GM06990 (cell line): ENCODE measurements at regions not wholly inside any gene's neighbourhood (a gene's known extent, or its start where the extent isn't known, plus 50 kb on each side); places are given as distances from the start of the nearest gene placed in this dataset.

ENCODE experiments used
- DNase-seq: peaks from one replicate; pipeline ENCODE4 v3.0.0-alpha.2; 2011; ENCODE audit not compliant: insufficient read length; ENCODE audit errors: extremely low read depth
- H3K27me3 ChIP-seq: replicated peaks from 2 replicates; pipeline ENCODE4 v1.6.0; 2011; ENCODE audit warnings: low read length; ENCODE audit not compliant: control insufficient read depth, insufficient read depth
- H3K36me3 ChIP-seq: 2 replicates; pipeline ENCODE4 v1.5.1; 2011; ENCODE audit warnings: low read length; ENCODE audit not compliant: control insufficient read depth, insufficient read depth
- H3K4me3 ChIP-seq: replicated peaks from 2 replicates; pipeline ENCODE4 v1.5.1; 2011; ENCODE audit warnings: low read depth, mild to moderate bottlenecking, control low read depth, low read length
- TF ChIP-seq, protein P1 (sequence below): IDR thresholded peaks from 2 replicates; pipeline ENCODE4 v1.5.1; 2011; ENCODE audit warnings: low read length, control low read depth, mild to moderate bottlenecking, inconsistent platforms; ENCODE audit not compliant: insufficient read depth, poor library complexity, severe bottlenecking

GRCh38 chr3:107206945-107207344 lies 170.3 kb upstream of the CCDC54 start:
- DNase-seq: no peak
- Histone ChIP-seq H3K4me3 (no peak overlapping the region), H3K36me3 (no peaks in the 10 kb centered on the region), H3K27me3 (no peaks in the 10 kb centered on the region)
- TF ChIP-seq, protein P1, sequence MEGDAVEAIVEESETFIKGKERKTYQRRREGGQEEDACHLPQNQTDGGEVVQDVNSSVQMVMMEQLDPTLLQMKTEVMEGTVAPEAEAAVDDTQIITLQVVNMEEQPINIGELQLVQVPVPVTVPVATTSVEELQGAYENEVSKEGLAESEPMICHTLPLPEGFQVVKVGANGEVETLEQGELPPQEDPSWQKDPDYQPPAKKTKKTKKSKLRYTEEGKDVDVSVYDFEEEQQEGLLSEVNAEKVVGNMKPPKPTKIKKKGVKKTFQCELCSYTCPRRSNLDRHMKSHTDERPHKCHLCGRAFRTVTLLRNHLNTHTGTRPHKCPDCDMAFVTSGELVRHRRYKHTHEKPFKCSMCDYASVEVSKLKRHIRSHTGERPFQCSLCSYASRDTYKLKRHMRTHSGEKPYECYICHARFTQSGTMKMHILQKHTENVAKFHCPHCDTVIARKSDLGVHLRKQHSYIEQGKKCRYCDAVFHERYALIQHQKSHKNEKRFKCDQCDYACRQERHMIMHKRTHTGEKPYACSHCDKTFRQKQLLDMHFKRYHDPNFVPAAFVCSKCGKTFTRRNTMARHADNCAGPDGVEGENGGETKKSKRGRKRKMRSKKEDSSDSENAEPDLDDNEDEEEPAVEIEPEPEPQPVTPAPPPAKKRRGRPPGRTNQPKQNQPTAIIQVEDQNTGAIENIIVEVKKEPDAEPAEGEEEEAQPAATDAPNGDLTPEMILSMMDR: no peak

- no peak overlapping the region for H3K4me3 ChIP-seq
- TF ChIP-seq, protein P1: no peak
- DNase-seq: no peak
- no peaks in the 10 kb centered on the region for H3K36me3 ChIP-seq
- no peaks in the 10 kb centered on the region for H3K27me3 ChIP-seq
Observed at GRCh38 chr3:107208100-107208499, 169.1 kb upstream of the CCDC54 start.

DNA sequence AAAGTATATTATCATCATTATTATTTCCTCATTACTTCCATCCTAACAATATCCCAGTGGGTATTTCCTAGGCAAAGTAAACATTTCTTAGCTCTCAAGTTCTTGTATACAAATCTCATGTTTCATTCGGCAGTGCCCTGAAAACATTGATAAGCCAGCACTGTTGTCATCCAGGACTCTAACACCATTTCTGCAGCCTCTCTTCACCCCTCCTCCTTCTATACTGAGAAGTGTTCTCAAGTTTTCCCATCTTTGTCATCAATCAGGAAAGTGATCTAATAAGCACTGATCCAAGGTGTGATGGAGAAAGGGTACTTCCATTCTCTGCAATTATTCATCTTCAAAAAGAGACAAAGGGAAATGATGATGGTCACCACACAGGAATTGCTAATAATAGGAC lies 168.4 kb upstream of the CCDC54 start:
- H3K36me3 ChIP-seq: no peaks in the 10 kb centered on the region
- TF ChIP-seq, protein P1: no peak
- no peak overlapping the region for H3K4me3 ChIP-seq
- H3K27me3 ChIP-seq: no peaks in the 10 kb centered on the region
- no peak for DNase-seq

- no peak overlapping the region for H3K4me3 ChIP-seq
- no peaks in the 10 kb centered on the region for H3K27me3 ChIP-seq
- H3K36me3 ChIP-seq: no peaks in the 10 kb centered on the region
- DNase-seq: no peak
- TF ChIP-seq, protein P1: no peak
Observed at GRCh38 chr3:107209302-107209990, 167.8 kb upstream of the CCDC54 start.

DNA sequence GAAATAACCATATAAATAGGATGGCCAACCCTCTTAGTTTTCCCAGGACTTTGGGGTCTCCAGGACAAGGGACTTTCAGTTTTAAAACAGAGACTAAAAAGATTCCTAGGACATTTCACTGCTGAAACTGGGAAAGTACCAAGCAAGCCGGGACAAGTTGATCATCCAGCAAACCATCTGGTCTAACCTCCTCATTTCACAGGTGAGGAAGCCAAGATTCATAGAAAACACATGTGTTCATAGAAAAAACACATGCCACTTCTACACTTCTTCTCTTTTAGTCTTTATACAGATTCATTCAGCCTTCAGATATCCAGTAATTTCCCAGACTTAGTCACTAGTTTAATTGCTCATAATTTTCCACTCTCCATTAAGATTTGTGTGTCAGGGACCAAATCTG lies 165.6 kb upstream of the CCDC54 start:
- no peak for DNase-seq
- Histone ChIP-seq H3K4me3 (no peak overlapping the region), H3K27me3 (no peaks in the 10 kb centered on the region), H3K36me3 (no peaks in the 10 kb centered on the region)
- TF ChIP-seq, protein P1: no peak

GRCh38 chr3:107212618-107213017 lies 164.6 kb upstream of the CCDC54 start:
- TF ChIP-seq, protein P1: no peak
- DNase-seq: no peak
- Histone ChIP-seq H3K27me3 (no peaks in the 10 kb centered on the region), H3K4me3 (no peak overlapping the region), H3K36me3 (no peaks in the 10 kb centered on the region)
